ENCODE measurements at regions not wholly inside any gene's neighbourhood (a gene's known extent, or its start where the extent isn't known, plus 50 kb on each side); places are given as distances from the start of the nearest gene placed in this dataset.

DNA sequence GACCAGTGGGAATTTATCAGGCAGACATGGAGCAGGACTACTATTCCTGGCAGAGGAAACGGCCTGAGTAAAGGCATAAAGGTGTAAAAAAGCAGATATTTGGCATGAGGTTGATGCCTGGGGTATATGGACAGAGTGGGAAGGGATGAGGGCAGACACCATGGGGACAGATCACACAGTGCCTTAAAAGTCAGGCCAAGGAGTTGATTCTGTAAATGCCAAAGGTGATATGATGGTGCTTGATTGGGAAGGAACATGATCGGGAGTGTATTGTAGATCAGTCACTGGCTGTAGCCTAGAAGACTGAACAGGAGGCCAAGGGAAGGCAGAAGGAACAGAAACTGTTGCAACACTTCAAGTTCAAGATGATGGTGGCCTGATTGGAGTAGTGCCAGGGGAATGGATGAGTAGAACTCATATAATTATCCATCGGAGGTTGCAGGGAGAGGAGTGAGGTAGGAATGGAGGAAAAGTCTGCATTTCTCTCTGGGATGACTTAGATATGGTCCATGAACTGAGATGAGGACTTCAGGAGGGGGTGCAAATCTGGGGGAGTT is 594.3 kb upstream of the KLF4 start:
- TF ChIP-seq, protein P1, sequence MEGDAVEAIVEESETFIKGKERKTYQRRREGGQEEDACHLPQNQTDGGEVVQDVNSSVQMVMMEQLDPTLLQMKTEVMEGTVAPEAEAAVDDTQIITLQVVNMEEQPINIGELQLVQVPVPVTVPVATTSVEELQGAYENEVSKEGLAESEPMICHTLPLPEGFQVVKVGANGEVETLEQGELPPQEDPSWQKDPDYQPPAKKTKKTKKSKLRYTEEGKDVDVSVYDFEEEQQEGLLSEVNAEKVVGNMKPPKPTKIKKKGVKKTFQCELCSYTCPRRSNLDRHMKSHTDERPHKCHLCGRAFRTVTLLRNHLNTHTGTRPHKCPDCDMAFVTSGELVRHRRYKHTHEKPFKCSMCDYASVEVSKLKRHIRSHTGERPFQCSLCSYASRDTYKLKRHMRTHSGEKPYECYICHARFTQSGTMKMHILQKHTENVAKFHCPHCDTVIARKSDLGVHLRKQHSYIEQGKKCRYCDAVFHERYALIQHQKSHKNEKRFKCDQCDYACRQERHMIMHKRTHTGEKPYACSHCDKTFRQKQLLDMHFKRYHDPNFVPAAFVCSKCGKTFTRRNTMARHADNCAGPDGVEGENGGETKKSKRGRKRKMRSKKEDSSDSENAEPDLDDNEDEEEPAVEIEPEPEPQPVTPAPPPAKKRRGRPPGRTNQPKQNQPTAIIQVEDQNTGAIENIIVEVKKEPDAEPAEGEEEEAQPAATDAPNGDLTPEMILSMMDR (conservative IDR thresholded peaks at IDR 0.05; ENCODE audit: low read length), result no peak
- no peak overlapping the region for H3K4me3 ChIP-seq (ENCODE audit: low read length)
- no peak for DNase-seq (ENCODE audit: low read depth)

DNA sequence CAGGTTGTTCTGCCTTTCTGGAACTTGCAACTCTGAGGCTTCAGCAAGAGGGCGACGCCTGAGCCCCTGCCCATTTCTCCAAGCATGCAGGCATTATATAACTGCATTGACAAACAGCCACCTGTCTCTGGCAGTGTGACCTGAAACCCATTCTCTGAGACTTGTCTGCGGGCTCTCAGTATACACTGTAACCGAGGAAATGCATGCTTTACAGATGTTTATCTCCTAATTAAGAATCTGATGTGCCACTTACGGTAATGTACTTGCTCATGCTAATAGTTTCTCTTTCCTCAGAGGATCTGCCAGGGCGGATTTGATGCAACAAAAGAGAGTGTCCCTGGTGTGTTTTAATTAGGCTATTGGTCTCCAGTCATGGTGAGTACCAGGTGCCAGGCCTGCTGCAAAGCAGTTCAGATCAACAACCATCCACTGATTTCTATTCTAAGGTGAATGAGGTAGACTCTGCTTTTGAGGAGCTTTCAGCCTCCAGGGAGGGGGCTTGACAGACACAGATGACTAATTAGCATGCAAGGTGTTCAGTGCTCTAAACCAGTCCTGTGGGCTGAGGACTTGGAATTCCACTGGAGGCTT is 593.7 kb upstream of the KLF4 start:
- H3K4me3 ChIP-seq (ENCODE audit: low read length), result no peak overlapping the region
- DNase-seq (ENCODE audit: low read depth), result no peak
- TF ChIP-seq, protein P1 (conservative IDR thresholded peaks at IDR 0.05; ENCODE audit: low read length), result no peak

DNA sequence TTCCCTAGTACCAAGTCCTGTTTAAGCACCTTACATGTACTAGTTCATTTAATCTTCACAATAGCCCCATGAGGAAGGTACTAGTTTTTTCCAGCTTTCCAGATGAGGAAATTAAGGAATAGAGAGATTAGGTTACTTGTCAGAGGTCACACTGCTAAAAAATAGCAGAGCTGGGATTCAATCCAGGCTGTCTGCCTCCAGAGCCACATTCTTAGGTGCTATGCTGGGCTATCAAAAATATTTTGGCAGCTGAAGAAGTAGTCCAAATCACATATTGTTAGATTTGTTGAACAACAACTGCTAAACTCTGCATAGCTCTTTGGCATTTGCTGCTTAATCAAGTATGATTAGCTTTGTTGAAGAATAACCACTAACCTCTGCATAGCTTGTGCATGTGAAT is 591.5 kb upstream of the KLF4 start:
- no peak for DNase-seq (ENCODE audit: low read depth)
- H3K4me3 ChIP-seq (ENCODE audit: low read length), result no peak overlapping the region
- TF ChIP-seq, protein P1 (conservative IDR thresholded peaks at IDR 0.05; ENCODE audit: low read length), result no peak

DNA sequence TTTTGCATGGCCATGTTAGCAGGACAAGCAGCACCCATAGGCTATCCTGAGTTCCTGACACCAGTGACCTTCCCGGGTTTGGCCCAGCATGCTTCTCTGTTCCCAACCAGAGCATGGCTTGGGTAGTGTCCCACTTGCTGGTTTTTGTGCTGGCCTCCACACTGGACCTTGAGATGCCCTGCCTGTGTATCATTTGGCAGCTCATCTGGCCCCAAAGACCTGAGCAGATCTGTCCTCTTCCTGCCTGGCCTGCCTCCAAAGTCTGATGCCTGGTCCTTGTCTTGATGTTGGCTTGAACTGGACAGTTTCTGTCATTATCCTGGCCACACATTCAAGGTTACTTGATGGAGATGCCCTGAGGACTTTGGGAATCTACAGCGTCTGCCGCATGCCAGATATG is 590.7 kb upstream of the KLF4 start:
- H3K4me3 ChIP-seq (ENCODE audit: low read length), result no peak overlapping the region
- TF ChIP-seq, protein P1 (conservative IDR thresholded peaks at IDR 0.05; ENCODE audit: low read length), result no peak
- no peak for DNase-seq (ENCODE audit: low read depth)

DNA sequence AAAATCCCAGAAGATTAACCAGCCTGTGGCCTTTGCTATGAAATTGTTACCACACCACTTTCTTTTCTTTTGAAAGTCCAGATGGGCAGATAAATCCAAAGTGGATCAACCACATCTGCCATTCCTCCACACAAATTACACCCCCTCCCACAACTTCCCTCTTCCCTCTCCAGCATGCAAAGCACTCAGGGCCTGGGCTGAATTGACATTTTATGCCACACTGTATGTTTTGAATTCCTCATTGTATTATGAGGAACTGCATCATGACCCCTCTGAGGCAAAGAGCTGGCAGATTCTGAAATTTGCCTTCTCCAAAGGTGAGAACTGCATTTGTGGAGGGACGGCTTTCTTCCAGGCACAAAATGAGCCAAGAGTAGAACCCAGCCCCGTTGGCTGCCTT is 589.2 kb upstream of the KLF4 start:
- no peak overlapping the region for H3K4me3 ChIP-seq (ENCODE audit: low read length)
- TF ChIP-seq, protein P1 (conservative IDR thresholded peaks at IDR 0.05; ENCODE audit: low read length), result no peak
- no peak for DNase-seq (ENCODE audit: low read depth)

DNA sequence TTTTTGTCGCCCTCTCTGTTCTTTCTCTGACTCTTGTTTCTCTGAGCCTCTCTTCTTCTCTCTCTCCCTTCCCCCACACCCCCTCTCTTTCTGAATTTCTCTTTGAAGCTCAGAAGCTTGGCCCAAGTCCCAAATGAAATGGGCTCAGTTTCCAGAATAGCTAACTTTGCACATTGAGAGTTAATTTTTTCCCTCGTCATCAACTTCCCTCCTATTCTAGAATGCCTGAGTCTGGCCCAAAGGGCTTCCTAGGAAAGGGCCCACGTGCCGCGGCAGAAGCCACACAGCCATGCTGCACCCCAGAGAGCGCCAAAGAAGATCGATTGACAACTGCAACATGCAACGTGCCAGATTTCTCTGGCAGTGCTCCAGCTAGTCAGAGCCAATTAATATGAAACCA is 588.8 kb upstream of the KLF4 start:
- H3K4me3 ChIP-seq (ENCODE audit: low read length), result no peak overlapping the region
- TF ChIP-seq, protein P1 (conservative IDR thresholded peaks at IDR 0.05; ENCODE audit: low read length), result no peak
- DNase-seq (ENCODE audit: low read depth), result no peak

DNA sequence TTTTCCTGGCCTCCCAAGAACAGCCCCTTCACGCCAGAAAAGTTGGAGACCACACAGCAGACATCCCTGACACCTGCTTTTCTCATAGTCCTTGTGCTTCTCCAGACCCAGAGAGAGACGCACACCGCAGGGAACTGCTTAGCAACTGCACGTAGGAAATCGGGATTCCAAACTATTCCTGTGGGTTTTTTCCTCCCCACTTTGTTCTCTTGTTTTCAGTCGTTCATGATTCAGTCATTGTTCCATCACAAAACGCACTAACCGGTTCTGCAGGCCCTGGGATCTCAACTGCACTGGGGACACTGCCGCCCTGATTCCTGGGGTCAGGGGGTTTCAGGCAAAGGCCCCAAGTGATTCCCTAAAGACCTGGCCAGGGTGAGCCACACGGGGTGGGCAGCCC is 588.0 kb upstream of the KLF4 start:
- no peak overlapping the region for H3K4me3 ChIP-seq (ENCODE audit: low read length)
- TF ChIP-seq, protein P1 (conservative IDR thresholded peaks at IDR 0.05; ENCODE audit: low read length), result no peak
- DNase-seq (ENCODE audit: low read depth), result no peak

All from AG10803 (cell line).